Endothelial cell of umbilical vein (primary cell): ENCODE measurements at regions not wholly inside any gene's neighbourhood (a gene's known extent, or its start where the extent isn't known, plus 50 kb on each side); places are given as distances from the start of the nearest gene placed in this dataset.

ENCODE experiments used
- BruUV-seq: library from RNA; stranded (reverse); fragments of 400-500 nt; replicated peaks from 2 replicates; lab custom pipeline; 2021; lab: Mats Ljungman, UMichigan
- CTCF ChIA-PET: fragments of 300-600, 350-600 bp; sonication (Branson Sonifier 250); formaldehyde crosslinking; loops from one replicate; lab custom pipeline; 2021; ENCODE audit warnings: antibody characterized with exemption, inconsistent platforms; lab: Charles Lee
- POLR2A ChIA-PET: fragments of 300-600, 350-600 bp; sonication (Branson Sonifier 250); formaldehyde crosslinking; loops from one replicate; lab custom pipeline; 2021; ENCODE audit warnings: antibody characterized with exemption, inconsistent platforms; lab: Charles Lee
- DNase-seq: peaks from one replicate; pipeline ENCODE4 v3.0.0-alpha.2; 2011; ENCODE audit warnings: low read depth, low spot score
- FAIRE-seq: peaks from 2 replicates; lab custom pipeline; 2011; peaks lifted over from hg19 to GRCh38; lab: Jason Lieb, UNC
- H2AFZ ChIP-seq: 2 replicates; pipeline ENCODE4 v1.6.0; 2012; ENCODE audit warnings: low read depth, low read length, control low read depth, inconsistent platforms
- H3K27ac ChIP-seq: 2 replicates; pipeline ENCODE4 v1.5.1; 2011; ENCODE audit warnings: low read depth, mild to moderate bottlenecking, control low read depth, low read length, moderate library complexity; ENCODE audit not compliant: insufficient read depth
- H3K27me3 ChIP-seq, 2 experiments: 2 replicates each; pipeline versions ENCODE4 v1.6.0 to v1.6.1; 2011; ENCODE audit warnings: low read length in 2 of 2, mixed read lengths in 1 of 2; ENCODE audit not compliant: control insufficient read depth in 2 of 2, insufficient read depth in 2 of 2
- H3K36me3 ChIP-seq, 2 experiments: 2 replicates in 1 of 2; 3 replicates in 1 of 2; pipeline ENCODE4 v1.5.1; 2011; ENCODE audit warnings: low read length in 2 of 2, mild to moderate bottlenecking in 1 of 2, moderate library complexity in 1 of 2; ENCODE audit not compliant: control insufficient read depth in 2 of 2, insufficient read depth in 2 of 2; ENCODE audit errors: extremely low read depth in 1 of 2
- H3K4me1 ChIP-seq: 3 replicates; pipeline ENCODE4 v1.5.1; 2011; ENCODE audit warnings: mild to moderate bottlenecking, low read length; ENCODE audit not compliant: control insufficient read depth, insufficient read depth; ENCODE audit errors: extremely low read depth
- H3K4me2 ChIP-seq: 2 replicates; pipeline ENCODE4 v1.6.1; 2011; ENCODE audit warnings: low read length, control low read depth, mixed read lengths; ENCODE audit not compliant: insufficient read depth
- H3K4me3 ChIP-seq, 3 experiments: fragments of 200-600 bp in 1 of 3; sonication (generic), shearing (Covaris generic) in 1 of 3; replicated peaks in 1 of 3; 2 replicates each; pipeline ENCODE4 v1.5.1; 2011 to 2016; ENCODE audit warnings: control low read depth in 3 of 3, low read length in 3 of 3, mild to moderate bottlenecking in 2 of 3, inconsistent platforms in 1 of 3, low read depth in 1 of 3, moderate library complexity in 1 of 3; ENCODE audit not compliant: insufficient read depth in 1 of 3
- H3K79me2 ChIP-seq: 2 replicates; pipeline ENCODE4 v1.6.0; 2012; ENCODE audit warnings: low read length, inconsistent platforms; ENCODE audit not compliant: control insufficient read depth, insufficient read depth
- H3K9ac ChIP-seq: replicated peaks from 2 replicates; pipeline ENCODE3; 2011; ENCODE audit warnings: low read length, control low read depth; ENCODE audit not compliant: insufficient read depth; ENCODE audit errors: extremely low read depth
- H3K9me1 ChIP-seq: replicated peaks from 3 replicates; pipeline ENCODE4 v1.6.0; 2011; ENCODE audit warnings: mild to moderate bottlenecking, low read length; ENCODE audit not compliant: control insufficient read depth, insufficient read depth; ENCODE audit errors: extremely low read depth
- H3K9me3 ChIP-seq: replicated peaks from 2 replicates; pipeline ENCODE4 v1.5.1; 2012; ENCODE audit warnings: low read length, inconsistent platforms; ENCODE audit not compliant: control insufficient read depth, insufficient read depth
- H4K20me1 ChIP-seq: replicated peaks from 2 replicates; pipeline ENCODE3; 2011; ENCODE audit warnings: mild to moderate bottlenecking, low read length; ENCODE audit not compliant: control insufficient read depth, insufficient read depth; ENCODE audit errors: extremely low read depth
- FOS ChIP-seq: IDR thresholded peaks from 2 replicates; pipeline ENCODE4 v1.6.1; 2011; ENCODE audit warnings: mild to moderate bottlenecking, low read length, moderate library complexity, borderline replicate concordance; ENCODE audit not compliant: insufficient read depth
- GATA2 ChIP-seq: IDR thresholded peaks from 2 replicates; pipeline ENCODE4 v1.7.0; 2011; ENCODE audit warnings: low read depth, mild to moderate bottlenecking, moderate library complexity, mixed read lengths, low read length; ENCODE audit not compliant: insufficient read length, insufficient read depth
- JUN ChIP-seq: IDR thresholded peaks from 2 replicates; pipeline ENCODE4 v1.6.1; 2011; ENCODE audit warnings: borderline replicate concordance, low read depth; ENCODE audit not compliant: insufficient read length, insufficient read depth
- MAX ChIP-seq: IDR thresholded peaks from 2 replicates; pipeline ENCODE4 v1.6.1; 2011; ENCODE audit not compliant: insufficient read depth, insufficient read length
- POLR2A ChIP-seq: IDR thresholded peaks from 2 replicates; pipeline ENCODE4 v1.6.1; 2012; ENCODE audit warnings: low read depth, mild to moderate bottlenecking, control low read depth, low read length
- POLR2AphosphoS5 ChIP-seq: IDR thresholded peaks from 2 replicates; pipeline ENCODE4 v1.6.1; 2012; ENCODE audit warnings: low read depth, mild to moderate bottlenecking, control low read depth, low read length, moderate library complexity; ENCODE audit not compliant: insufficient read depth
- dilution Hi-C: fragments of 300-500 bp; cut with MboI; formaldehyde crosslinking; loops from one replicate; pipeline ENCODE4 v1.15.0; 2019; ENCODE audit warnings: low sequenced_read_pairs; ENCODE audit not compliant: extremely low pct_ligation_motif_present
- intact Hi-C: fragments of 100-400 bp; cut with micrococcal nuclease; formaldehyde crosslinking; loops from one replicate; pipeline ENCODE4 v1.10.0; 2022
- TF ChIP-seq, protein P1 (sequence below), 2 donors: IDR thresholded peaks; 1 replicate in 1 of 2; 2 replicates in 1 of 2; pipeline ENCODE4 v1.5.1; 2011; ENCODE audit warnings: low read length in 2 of 2, mild to moderate bottlenecking in 2 of 2, moderate library complexity in 2 of 2, control low read depth in 1 of 2, inconsistent platforms in 1 of 2, low read depth in 1 of 2; ENCODE audit not compliant: insufficient read depth in 1 of 2; ENCODE audit errors: extremely low read depth in 1 of 2

- Histone ChIP-seq H3K4me1 (no peaks in the 10 kb centered on the region), H3K36me3 (no peaks in the 10 kb centered on the region), H2AFZ (no peak overlapping the region), H3K4me2 (no peak overlapping the region), H3K79me2 (no peaks in the 10 kb centered on the region), H3K9ac (no peak overlapping the region), H4K20me1 (no peaks in the 10 kb centered on the region), H3K9me1 (no peaks in the 10 kb centered on the region), H3K27ac (no peak overlapping the region), H3K9me3 (no peaks in the 10 kb centered on the region), H3K27me3 (no peaks in the 10 kb centered on the region), H3K4me3 (no peak overlapping the region)
- intact Hi-C loops (no loop called here), dilution Hi-C loops (no loop called here)
- ChIA-PET CTCF (no interaction called here), POLR2A (no interaction called here)
- no peak for DNase-seq
- no peak for FAIRE-seq
- BruUV-seq: no TSS peak
- no peak for TF ChIP-seq GATA2
- no peak for TF ChIP-seq FOS
- TF ChIP-seq, protein P1, sequence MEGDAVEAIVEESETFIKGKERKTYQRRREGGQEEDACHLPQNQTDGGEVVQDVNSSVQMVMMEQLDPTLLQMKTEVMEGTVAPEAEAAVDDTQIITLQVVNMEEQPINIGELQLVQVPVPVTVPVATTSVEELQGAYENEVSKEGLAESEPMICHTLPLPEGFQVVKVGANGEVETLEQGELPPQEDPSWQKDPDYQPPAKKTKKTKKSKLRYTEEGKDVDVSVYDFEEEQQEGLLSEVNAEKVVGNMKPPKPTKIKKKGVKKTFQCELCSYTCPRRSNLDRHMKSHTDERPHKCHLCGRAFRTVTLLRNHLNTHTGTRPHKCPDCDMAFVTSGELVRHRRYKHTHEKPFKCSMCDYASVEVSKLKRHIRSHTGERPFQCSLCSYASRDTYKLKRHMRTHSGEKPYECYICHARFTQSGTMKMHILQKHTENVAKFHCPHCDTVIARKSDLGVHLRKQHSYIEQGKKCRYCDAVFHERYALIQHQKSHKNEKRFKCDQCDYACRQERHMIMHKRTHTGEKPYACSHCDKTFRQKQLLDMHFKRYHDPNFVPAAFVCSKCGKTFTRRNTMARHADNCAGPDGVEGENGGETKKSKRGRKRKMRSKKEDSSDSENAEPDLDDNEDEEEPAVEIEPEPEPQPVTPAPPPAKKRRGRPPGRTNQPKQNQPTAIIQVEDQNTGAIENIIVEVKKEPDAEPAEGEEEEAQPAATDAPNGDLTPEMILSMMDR (IDR thresholded peaks at IDR 0.05; ENCODE audit: extremely low read depth in 1 of 2, insufficient read depth in 1 of 2, low read depth in 1 of 2, low read length in 2 of 2): no peak
- no peak for TF ChIP-seq MAX
- TF ChIP-seq JUN: no peak
- no peak for TF ChIP-seq POLR2A
- no peak for TF ChIP-seq POLR2AphosphoS5
These were observed 172.1 kb downstream of the CBLN2 start for GRCh38 chr18:72372076-72372475.
